NOMO-1 treated with DMSO at 0.1 percent for 48 hours (cell line): ENCODE measurements at regions not wholly inside any gene's neighbourhood (a gene's known extent, or its start where the extent isn't known, plus 50 kb on each side); places are given as distances from the start of the nearest gene placed in this dataset.
A peak's percentile ranks its signal among the peaks of the same experiment; 100 is the strongest.

Experiments used
- DNase-seq: peaks from one replicate; lab custom pipeline; 2025; ENCODE audit not compliant: unreplicated experiment; lab: John Stamatoyannopoulos, UW

- no peak for DNase-seq
Measured at GRCh38 chr3:5531741-5532290, 344.3 kb downstream of the EDEM1 start.

GRCh38 chr3:5540532-5540931 is 353.0 kb downstream of the EDEM1 start:
- DNase-seq: no peak

GRCh38 chr3:5542472-5542871 is 355.0 kb downstream of the EDEM1 start:
- DNase-seq: no peak

- no peak for DNase-seq
Measured at GRCh38 chr3:5543047-5543446, 355.5 kb downstream of the EDEM1 start.

- DNase-seq: no peak
Measured at GRCh38 chr3:5545719-5546118, 358.2 kb downstream of the EDEM1 start.

GRCh38 chr3:5553203-5553602 is 365.7 kb downstream of the EDEM1 start:
- no peak for DNase-seq

- no peak for DNase-seq
Measured at GRCh38 chr3:5554245-5554747, 366.8 kb downstream of the EDEM1 start.

GRCh38 chr3:5560199-5560598 is 372.7 kb downstream of the EDEM1 start:
- peak; percentile 90 for DNase-seq

GRCh38 chr3:5563537-5564277 is 376.2 kb downstream of the EDEM1 start:
- DNase-seq: no peak

GRCh38 chr3:5564278-5564666 is 376.8 kb downstream of the EDEM1 start:
- no peak for DNase-seq

- peak; percentile 28 for DNase-seq
Measured at GRCh38 chr3:5565026-5565425, 377.5 kb downstream of the EDEM1 start.

GRCh38 chr3:5567113-5567512 is 379.6 kb downstream of the EDEM1 start:
- DNase-seq: no peak

- DNase-seq: peak; percentile 15
Measured at GRCh38 chr3:5568451-5568850, 380.9 kb downstream of the EDEM1 start.

GRCh38 chr3:5569152-5569551 is 381.6 kb downstream of the EDEM1 start:
- no peak for DNase-seq

GRCh38 chr3:5572168-5572567 is 384.7 kb downstream of the EDEM1 start:
- no peak for DNase-seq

GRCh38 chr3:5576277-5577011 is 388.9 kb downstream of the EDEM1 start:
- no peak for DNase-seq

GRCh38 chr3:5579139-5579602 is 391.7 kb downstream of the EDEM1 start:
- no peak for DNase-seq

GRCh38 chr3:5579946-5580345 is 392.4 kb downstream of the EDEM1 start:
- peak; percentile 80 for DNase-seq

GRCh38 chr3:5580826-5581225 is 393.3 kb downstream of the EDEM1 start:
- DNase-seq: no peak

- DNase-seq: no peak
Measured at GRCh38 chr3:5581743-5582142, 394.2 kb downstream of the EDEM1 start.

GRCh38 chr3:5583920-5584319 is 396.4 kb downstream of the EDEM1 start:
- DNase-seq: no peak

- DNase-seq: no peak
Measured at GRCh38 chr3:5585085-5585484, 397.6 kb downstream of the EDEM1 start.
